Left lung (tissue), 4 donors: ENCODE measurements at regions not wholly inside any gene's neighbourhood (a gene's known extent, or its start where the extent isn't known, plus 50 kb on each side); places are given as distances from the start of the nearest gene placed in this dataset.

Experiments used
- ATAC-seq: fragments of 200-7000 bp; cut with Tn5 transposase; one replicate; pipeline ENCODE4 v1.9.1; 2020; ENCODE audit warnings: moderate library complexity
- DNase-seq, 4 donors: peaks; one replicate each; pipeline ENCODE4 v3.0.0-alpha.2; 2013 to 2020
- H3K27ac ChIP-seq, 2 donors: fragments of 200-600 bp; sonication (generic) in 1 of 2; one replicate each; pipeline versions ENCODE4 v1.5.0 to v1.8.0; 2020 to 2021
- H3K27me3 ChIP-seq, 2 donors: fragments of 200-600 bp; sonication (generic) in 1 of 2; one replicate each; pipeline versions ENCODE4 v1.5.0 to v1.8.0; 2020 to 2021
- H3K36me3 ChIP-seq, 2 donors: fragments of 200-600 bp; sonication (generic) in 1 of 2; one replicate each; pipeline versions ENCODE4 v1.5.0 to v1.8.0; 2020 to 2021
- H3K4me1 ChIP-seq, 2 donors: fragments of 200-600 bp; one replicate each; pipeline ENCODE4 v1.8.0; 2021
- H3K4me3 ChIP-seq, 2 donors: fragments of 200-600 bp; sonication (generic) in 1 of 2; one replicate each; pipeline versions ENCODE4 v1.5.0 to v1.8.0; 2020 to 2021; ENCODE audit warnings: mild to moderate bottlenecking in 1 of 2
- H3K9me3 ChIP-seq, 2 donors: fragments of 200-600 bp; sonication (generic) in 1 of 2; one replicate each; pipeline versions ENCODE4 v1.5.0 to v1.8.0; 2020 to 2021
- intact Hi-C, 2 donors: fragments of 100-400 bp; cut with DNase I; formaldehyde crosslinking; loops; one replicate each; pipeline versions ENCODE4 v1.11.2 to v1.14.2; 2022
- TF ChIP-seq, protein P1 (sequence below), 2 donors: fragments of 200-600 bp; sonication (generic) in 1 of 2; IDR thresholded peaks; one replicate each; pipeline versions ENCODE4 v1.5.0 to v1.8.0; 2021; ENCODE audit warnings: antibody characterized with exemption in 2 of 2
- donor health status: DM: no; HTN: yes; CAD: no.
- donor health status: DM: no; HTN: no; CAD: no.

DNA sequence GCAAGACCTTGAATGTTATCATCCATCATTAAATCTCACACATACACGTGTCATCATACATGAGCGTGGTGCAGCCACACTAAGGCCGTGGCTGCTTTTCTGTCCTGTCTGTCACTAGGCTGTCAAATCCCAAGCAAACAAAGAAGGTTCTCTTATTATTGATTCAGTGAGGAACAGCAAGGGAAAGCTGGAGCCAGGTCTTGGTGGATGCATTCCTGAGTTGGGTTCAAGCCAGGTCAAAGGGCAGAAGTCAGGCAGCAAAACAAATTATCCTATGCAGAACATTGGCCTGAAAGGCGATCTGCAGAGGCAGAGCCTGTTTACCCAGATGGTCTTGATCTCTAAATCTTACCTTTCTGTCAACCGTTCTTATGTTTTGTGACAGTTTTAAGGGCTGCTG, 252.3 kb downstream of the NEDD1 start:
- intact Hi-C loops, result no loop called here
- TF ChIP-seq, protein P1, sequence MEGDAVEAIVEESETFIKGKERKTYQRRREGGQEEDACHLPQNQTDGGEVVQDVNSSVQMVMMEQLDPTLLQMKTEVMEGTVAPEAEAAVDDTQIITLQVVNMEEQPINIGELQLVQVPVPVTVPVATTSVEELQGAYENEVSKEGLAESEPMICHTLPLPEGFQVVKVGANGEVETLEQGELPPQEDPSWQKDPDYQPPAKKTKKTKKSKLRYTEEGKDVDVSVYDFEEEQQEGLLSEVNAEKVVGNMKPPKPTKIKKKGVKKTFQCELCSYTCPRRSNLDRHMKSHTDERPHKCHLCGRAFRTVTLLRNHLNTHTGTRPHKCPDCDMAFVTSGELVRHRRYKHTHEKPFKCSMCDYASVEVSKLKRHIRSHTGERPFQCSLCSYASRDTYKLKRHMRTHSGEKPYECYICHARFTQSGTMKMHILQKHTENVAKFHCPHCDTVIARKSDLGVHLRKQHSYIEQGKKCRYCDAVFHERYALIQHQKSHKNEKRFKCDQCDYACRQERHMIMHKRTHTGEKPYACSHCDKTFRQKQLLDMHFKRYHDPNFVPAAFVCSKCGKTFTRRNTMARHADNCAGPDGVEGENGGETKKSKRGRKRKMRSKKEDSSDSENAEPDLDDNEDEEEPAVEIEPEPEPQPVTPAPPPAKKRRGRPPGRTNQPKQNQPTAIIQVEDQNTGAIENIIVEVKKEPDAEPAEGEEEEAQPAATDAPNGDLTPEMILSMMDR (IDR thresholded peaks at IDR 0.05), result no peak

DNA sequence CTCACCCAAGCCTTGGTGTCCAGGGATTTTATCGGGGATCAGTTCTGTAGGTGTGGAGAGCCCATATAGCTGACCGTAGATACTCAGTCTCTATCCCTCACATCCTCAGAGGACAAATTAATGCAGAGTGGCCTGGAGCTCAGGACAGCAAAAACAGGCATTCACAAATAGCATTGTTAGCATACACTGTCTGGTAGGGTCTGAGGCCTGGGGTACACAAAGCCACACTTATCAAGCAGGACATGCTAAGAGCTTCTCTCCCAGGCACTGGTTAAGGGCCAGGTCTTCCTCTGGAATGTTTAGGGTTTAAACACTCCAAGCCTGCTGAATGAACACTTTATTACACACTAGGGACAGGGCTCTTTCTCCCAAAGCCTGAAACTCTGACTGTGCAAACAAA, 253.2 kb downstream of the NEDD1 start:
- Histone ChIP-seq H3K27ac (no peak overlapping the region), H3K4me3 (no peak overlapping the region), H3K9me3 (no peaks in the 10 kb centered on the region), H3K4me1 (no peaks in the 10 kb centered on the region), H3K27me3 (no peaks in the 10 kb centered on the region), H3K36me3 (no peaks in the 10 kb centered on the region)
- TF ChIP-seq, protein P1 (IDR thresholded peaks at IDR 0.05), result no peak
- intact Hi-C loops, result no loop called here
- DNase-seq (no peak), ATAC-seq (no peak)

More for the DNA sequence above, 252.3 kb downstream of the NEDD1 start:
- ATAC-seq (no peak), DNase-seq (no peak)
- Histone ChIP-seq H3K4me3 (no peak overlapping the region), H3K27me3 (no peaks in the 10 kb centered on the region), H3K27ac (no peak overlapping the region), H3K36me3 (no peaks in the 10 kb centered on the region), H3K4me1 (no peaks in the 10 kb centered on the region), H3K9me3 (no peaks in the 10 kb centered on the region)

DNA sequence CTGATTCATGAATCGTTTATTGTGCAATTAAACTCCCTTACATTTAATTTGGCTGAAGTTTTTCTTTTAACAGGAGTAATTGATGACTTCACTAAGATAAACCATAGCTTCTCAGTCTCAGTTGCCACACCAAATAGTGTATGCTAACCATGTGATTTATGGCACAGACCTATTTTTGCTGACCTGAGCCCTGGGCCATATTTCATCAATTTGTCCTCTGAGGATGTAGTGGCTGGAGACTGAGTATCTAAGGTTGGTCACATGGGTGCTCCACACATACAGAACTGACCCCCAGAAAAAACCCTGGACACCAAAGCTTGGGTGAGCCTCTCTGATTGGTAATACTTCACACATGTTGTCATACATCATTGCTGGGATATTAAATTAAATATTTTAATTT, 255.1 kb downstream of the NEDD1 start:
- no peaks in the 10 kb centered on the region for H3K36me3 ChIP-seq
- H3K27ac ChIP-seq, result no peak overlapping the region
- H3K27me3 ChIP-seq, result no peaks in the 10 kb centered on the region
- H3K9me3 ChIP-seq, result no peaks in the 10 kb centered on the region
- intact Hi-C loops, result no loop called here
- ATAC-seq (no peak), DNase-seq (no peak)
- H3K4me3 ChIP-seq, result no peak overlapping the region
- TF ChIP-seq, protein P1 (IDR thresholded peaks at IDR 0.05), result no peak
- no peaks in the 10 kb centered on the region for H3K4me1 ChIP-seq

DNA sequence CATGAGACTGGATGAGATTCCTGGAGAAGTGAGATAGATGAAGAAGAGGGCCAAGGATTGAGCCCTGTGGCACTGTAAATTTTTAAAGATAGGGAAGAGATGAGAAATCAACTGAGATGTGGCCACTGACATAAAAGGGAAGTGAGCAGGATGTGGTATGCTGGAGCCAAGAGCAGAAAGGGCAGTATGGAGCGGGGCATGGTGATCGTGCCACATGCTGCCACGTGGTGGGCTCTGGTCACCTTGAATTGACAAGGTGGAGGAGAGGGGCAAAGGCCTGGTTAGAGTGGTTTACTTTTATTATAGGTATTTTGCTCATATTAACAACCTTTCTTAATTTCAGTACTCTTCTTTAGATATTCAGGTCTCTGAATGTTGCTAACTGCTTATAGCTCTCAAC, 257.9 kb downstream of the NEDD1 start:
- intact Hi-C loops, result no loop called here
- no peak overlapping the region for H3K27ac ChIP-seq
- H3K9me3 ChIP-seq, result no peaks in the 10 kb centered on the region
- H3K4me3 ChIP-seq, result no peak overlapping the region
- no peaks in the 10 kb centered on the region for H3K27me3 ChIP-seq
- DNase-seq (no peak), ATAC-seq (no peak)
- TF ChIP-seq, protein P1 (IDR thresholded peaks at IDR 0.05), result no peak
- no peaks in the 10 kb centered on the region for H3K36me3 ChIP-seq
- H3K4me1 ChIP-seq, result no peaks in the 10 kb centered on the region

DNA sequence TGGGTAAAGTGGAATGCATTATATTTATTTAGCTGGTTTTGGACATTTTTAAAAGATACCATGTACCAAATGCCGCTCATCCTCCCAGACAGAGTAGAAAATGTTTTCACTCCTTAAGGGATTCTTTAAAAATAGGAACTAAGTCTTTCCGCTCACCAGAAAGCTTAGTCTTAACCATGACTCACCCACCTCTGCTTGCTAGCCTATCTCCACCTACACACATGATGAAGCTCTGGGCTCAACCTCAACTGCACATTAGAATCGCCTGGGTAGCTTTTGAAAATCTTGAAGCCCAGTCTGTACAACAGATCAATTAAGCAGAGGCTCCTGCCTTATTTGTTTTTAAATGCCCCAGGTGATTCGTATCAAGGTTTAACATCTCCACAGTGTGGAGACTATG, 260.5 kb downstream of the NEDD1 start:
- Histone ChIP-seq H3K27ac (no peak overlapping the region), H3K9me3 (no peaks in the 10 kb centered on the region), H3K4me3 (no peak overlapping the region), H3K36me3 (no peaks in the 10 kb centered on the region), H3K4me1 (no peaks in the 10 kb centered on the region), H3K27me3 (no peaks in the 10 kb centered on the region)
- ATAC-seq (no peak), DNase-seq (no peak)
- intact Hi-C loops, result no loop called here
- TF ChIP-seq, protein P1 (IDR thresholded peaks at IDR 0.05), result no peak
